CD4-positive, alpha-beta T cell (primary cell): ENCODE measurements at regions not wholly inside any gene's neighbourhood (a gene's known extent, or its start where the extent isn't known, plus 50 kb on each side); places are given as distances from the start of the nearest gene placed in this dataset.

ENCODE experiments used
- ATAC-seq: fragments of 200-7000 bp; cut with Tn5 transposase; one replicate; pipeline ENCODE4 v1.10.0; 2022; ENCODE audit warnings: mild to moderate bottlenecking; ENCODE audit not compliant: poor library complexity
- CTCF ChIA-PET: fragments of 350-600 bp; sonication (Branson Sonifier 250); formaldehyde crosslinking; loops from one replicate; lab custom pipeline; 2021; ENCODE audit warnings: antibody characterized with exemption, inconsistent platforms; lab: Charles Lee
- POLR2A ChIA-PET: fragments of 350-600 bp; sonication (Branson Sonifier 250); formaldehyde crosslinking; loops from one replicate; lab custom pipeline; 2021; ENCODE audit warnings: antibody characterized with exemption, inconsistent platforms; lab: Charles Lee
- DNase-seq, 14 experiments: peaks; one replicate each; pipeline ENCODE4 v3.0.0-alpha.2; 2013 to 2020; ENCODE audit warnings: mixed read lengths in 2 of 14
- H3K27ac ChIP-seq, 2 donors: one replicate each; pipeline versions ENCODE4 v1.5.1 to v1.7.0; 2013; ENCODE audit warnings: low read length in 2 of 2, low read depth in 1 of 2, mild to moderate bottlenecking in 1 of 2
- H3K27me3 ChIP-seq, 2 experiments: 1 replicate in 1 of 2; 2 replicates in 1 of 2; pipeline versions ENCODE4 v1.6.1 to v1.7.0; 2013; ENCODE audit warnings: low read length in 2 of 2, control low read depth in 1 of 2, mild to moderate bottlenecking in 1 of 2, moderate library complexity in 1 of 2; ENCODE audit not compliant: insufficient read depth in 2 of 2, control insufficient read depth in 1 of 2
- H3K36me3 ChIP-seq: one replicate; pipeline ENCODE4 v1.6.1; 2013; ENCODE audit warnings: low read length, control low read depth; ENCODE audit not compliant: insufficient read depth
- H3K4me1 ChIP-seq: one replicate; pipeline ENCODE4 v1.6.1; 2013; ENCODE audit warnings: low read length, control low read depth; ENCODE audit not compliant: insufficient read depth
- H3K4me3 ChIP-seq: one replicate; pipeline ENCODE4 v1.5.1; 2013; ENCODE audit warnings: mild to moderate bottlenecking, low read length, moderate library complexity
- H3K9me3 ChIP-seq, 2 experiments: 1 replicate in 1 of 2; 2 replicates in 1 of 2; pipeline versions ENCODE4 v1.6.1 to v1.7.0; 2013; ENCODE audit warnings: low read length in 2 of 2, mild to moderate bottlenecking in 2 of 2, control low read depth in 1 of 2, moderate library complexity in 1 of 2; ENCODE audit not compliant: control insufficient read depth in 1 of 2, insufficient read depth in 1 of 2
- H3K27ac Mint-ChIP-seq: one replicate; pipeline ENCODE4 v1.8.0; 2020; ENCODE audit warnings: mixed read lengths
- H3K27me3 Mint-ChIP-seq: one replicate; pipeline ENCODE4 v1.8.0; 2021; ENCODE audit warnings: mixed read lengths
- H3K36me3 Mint-ChIP-seq: one replicate; pipeline ENCODE4 v1.8.0; 2021; ENCODE audit warnings: low read depth, mixed read lengths
- H3K4me1 Mint-ChIP-seq: one replicate; pipeline ENCODE4 v1.8.0; 2021; ENCODE audit warnings: low read depth, mixed read lengths
- H3K4me3 Mint-ChIP-seq: one replicate; pipeline ENCODE4 v1.8.0; 2020; ENCODE audit warnings: mild to moderate bottlenecking, mixed read lengths
- H3K9me3 Mint-ChIP-seq: one replicate; pipeline ENCODE4 v1.8.0; 2020; ENCODE audit warnings: mixed read lengths
- CTCF ChIP-seq: fragments of 200-600 bp; IDR thresholded peaks from one replicate; pipeline ENCODE4 v1.8.0; 2022; ENCODE audit warnings: antibody characterized with exemption, mild to moderate bottlenecking
- intact Hi-C, 2 experiments: fragments of 100-400 bp; cut with DNase I in 1 of 2; cut with micrococcal nuclease in 1 of 2; formaldehyde crosslinking; loops; one replicate each; pipeline versions ENCODE4 v1.15.1 to v1.9.0; 2023 to 2025; cut with DNase I, micrococcal nuclease

DNA sequence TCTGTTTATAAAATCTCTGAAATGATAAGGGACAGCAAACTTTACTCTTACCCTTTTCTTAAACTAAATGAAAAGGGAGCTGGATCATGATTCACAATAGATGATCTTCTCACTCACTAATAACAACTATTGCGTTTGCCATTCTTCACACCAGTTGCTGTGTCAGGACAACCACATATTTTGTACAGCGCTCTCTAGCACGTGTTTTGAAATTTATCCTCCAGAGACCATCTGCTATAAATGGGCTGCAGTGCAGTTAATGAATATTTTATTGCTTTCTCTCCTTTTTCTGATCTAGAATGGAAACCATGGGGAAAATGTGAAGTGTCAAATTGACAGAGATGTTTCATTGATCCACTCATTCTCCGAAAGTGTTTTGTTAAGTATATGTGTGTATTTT lies 258.4 kb upstream of the CCNH start:
- intact Hi-C loops: no loop called here
- no peaks in the 10 kb centered on the region for H3K36me3 ChIP-seq
- TF ChIP-seq CTCF: no peak
- no peaks in the 10 kb centered on the region for H3K27me3 ChIP-seq
- ATAC-seq (no peak), DNase-seq (no peak)
- POLR2A ChIA-PET: no interaction called here
- no peak overlapping the region for H3K27ac ChIP-seq
- H3K4me1 ChIP-seq: no peaks in the 10 kb centered on the region
- CTCF ChIA-PET: no interaction called here
- H3K4me1 Mint-ChIP-seq: no peaks in the 10 kb centered on the region
- H3K4me3 ChIP-seq: no peak overlapping the region
- no peaks in the 10 kb centered on the region for H3K9me3 Mint-ChIP-seq
- no peak overlapping the region for H3K4me3 Mint-ChIP-seq
- H3K27ac Mint-ChIP-seq: no peak overlapping the region
- H3K9me3 ChIP-seq: no peaks in the 10 kb centered on the region
- H3K27me3 Mint-ChIP-seq: peaks cover under 1% of the 10 kb centered on the region
- H3K36me3 Mint-ChIP-seq: no peaks in the 10 kb centered on the region

DNA sequence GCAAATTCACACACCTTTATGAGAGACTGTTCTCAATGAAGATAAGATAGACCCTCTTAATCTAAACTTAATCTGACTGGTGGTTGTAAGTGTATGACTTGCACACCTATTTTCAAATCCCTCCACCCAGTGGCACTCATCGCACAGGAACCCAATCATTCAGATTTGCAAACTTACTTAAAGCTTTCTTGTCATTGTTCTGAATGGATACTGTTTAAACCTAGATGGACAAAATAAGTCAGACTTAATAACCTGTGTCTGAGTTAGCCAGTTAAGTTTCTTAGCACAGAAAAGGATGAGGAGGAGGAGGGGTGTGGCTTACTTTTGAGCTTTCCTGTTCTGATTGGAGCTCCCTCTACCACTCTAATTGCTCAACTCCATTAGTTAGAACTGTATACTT lies 252.4 kb upstream of the CCNH start:
- no peaks in the 10 kb centered on the region for H3K4me1 Mint-ChIP-seq
- CTCF ChIA-PET: no interaction called here
- H3K4me3 Mint-ChIP-seq: no peak overlapping the region
- Histone ChIP-seq H3K4me1 (no peaks in the 10 kb centered on the region), H3K9me3 (no peaks in the 10 kb centered on the region), H3K27me3 (no peaks in the 10 kb centered on the region), H3K4me3 (no peak overlapping the region), H3K27ac (no peak overlapping the region), H3K36me3 (no peaks in the 10 kb centered on the region)
- no peak for DNase-seq
- no peak overlapping the region for H3K27ac Mint-ChIP-seq
- no peak for ATAC-seq
- H3K27me3 Mint-ChIP-seq: no peaks in the 10 kb centered on the region
- no peaks in the 10 kb centered on the region for H3K9me3 Mint-ChIP-seq
- POLR2A ChIA-PET: no interaction called here
- intact Hi-C loops: no loop called here
- TF ChIP-seq CTCF: no peak
- no peaks in the 10 kb centered on the region for H3K36me3 Mint-ChIP-seq

GRCh38 chr5:87661784-87662566 lies 249.2 kb upstream of the CCNH start:
- Mint-ChIP-seq H3K4me1 (no peaks in the 10 kb centered on the region), H3K36me3 (no peaks in the 10 kb centered on the region), H3K4me3 (no peak overlapping the region), H3K9me3 (no peaks in the 10 kb centered on the region), H3K27me3 (no peaks in the 10 kb centered on the region), H3K27ac (no peak overlapping the region)
- ATAC-seq (no peak), DNase-seq (no peak)
- intact Hi-C loops: no loop called here
- POLR2A ChIA-PET: no interaction called here
- Histone ChIP-seq H3K27ac (no peak overlapping the region), H3K4me3 (no peak overlapping the region), H3K36me3 (no peaks in the 10 kb centered on the region), H3K4me1 (no peaks in the 10 kb centered on the region), H3K27me3 (no peaks in the 10 kb centered on the region), H3K9me3 (no peaks in the 10 kb centered on the region)
- CTCF ChIA-PET: no interaction called here
- no peak for TF ChIP-seq CTCF
